ENCODE measurements at regions not wholly inside any gene's neighbourhood (a gene's known extent, or its start where the extent isn't known, plus 50 kb on each side); places are given as distances from the start of the nearest gene placed in this dataset.

DNA sequence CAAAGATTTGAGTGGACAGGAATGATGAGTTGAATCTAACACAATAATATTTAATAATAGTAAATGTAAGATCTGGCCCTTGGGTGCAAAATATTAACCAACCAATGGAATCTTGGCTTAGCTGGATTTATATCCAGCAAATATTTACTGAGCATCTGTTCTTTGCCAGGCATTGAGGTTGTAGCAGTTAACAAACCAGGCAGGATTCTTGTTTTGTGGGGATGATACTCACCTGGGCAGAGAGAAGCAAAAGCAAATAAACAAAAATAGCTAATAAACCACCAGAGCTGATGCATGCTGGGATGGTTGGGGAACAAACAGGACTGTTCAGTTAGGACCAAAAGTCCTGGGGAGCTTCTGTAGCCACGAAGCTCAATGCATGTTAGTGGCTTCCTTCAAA, 84.1 kb upstream of the CDH13 start:
- no peak for DNase-seq (ENCODE audit: low spot score in 2 of 2)
- H3K36me3 ChIP-seq: no peaks in the 10 kb centered on the region
- H3K27me3 ChIP-seq: peaks cover 15% of the 10 kb centered on the region
- TF ChIP-seq POLR2AphosphoS5 (IDR thresholded peaks at IDR 0.05) (no peak), POLR2A (IDR thresholded peaks at IDR 0.05) (no peak), EP300 (IDR thresholded peaks at IDR 0.05) (no peak)
- TF ChIP-seq, protein P1, sequence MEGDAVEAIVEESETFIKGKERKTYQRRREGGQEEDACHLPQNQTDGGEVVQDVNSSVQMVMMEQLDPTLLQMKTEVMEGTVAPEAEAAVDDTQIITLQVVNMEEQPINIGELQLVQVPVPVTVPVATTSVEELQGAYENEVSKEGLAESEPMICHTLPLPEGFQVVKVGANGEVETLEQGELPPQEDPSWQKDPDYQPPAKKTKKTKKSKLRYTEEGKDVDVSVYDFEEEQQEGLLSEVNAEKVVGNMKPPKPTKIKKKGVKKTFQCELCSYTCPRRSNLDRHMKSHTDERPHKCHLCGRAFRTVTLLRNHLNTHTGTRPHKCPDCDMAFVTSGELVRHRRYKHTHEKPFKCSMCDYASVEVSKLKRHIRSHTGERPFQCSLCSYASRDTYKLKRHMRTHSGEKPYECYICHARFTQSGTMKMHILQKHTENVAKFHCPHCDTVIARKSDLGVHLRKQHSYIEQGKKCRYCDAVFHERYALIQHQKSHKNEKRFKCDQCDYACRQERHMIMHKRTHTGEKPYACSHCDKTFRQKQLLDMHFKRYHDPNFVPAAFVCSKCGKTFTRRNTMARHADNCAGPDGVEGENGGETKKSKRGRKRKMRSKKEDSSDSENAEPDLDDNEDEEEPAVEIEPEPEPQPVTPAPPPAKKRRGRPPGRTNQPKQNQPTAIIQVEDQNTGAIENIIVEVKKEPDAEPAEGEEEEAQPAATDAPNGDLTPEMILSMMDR (IDR thresholded peaks at IDR 0.05): no peak
- H3K4me1 ChIP-seq: no peaks in the 10 kb centered on the region
- WGBS: 71% methylated on average over 1 of the region's 1 CpG
- H3K9me3 ChIP-seq: no peaks in the 10 kb centered on the region
- H3K4me3 ChIP-seq: no peak overlapping the region
- H3K27ac ChIP-seq: no peak overlapping the region

DNA sequence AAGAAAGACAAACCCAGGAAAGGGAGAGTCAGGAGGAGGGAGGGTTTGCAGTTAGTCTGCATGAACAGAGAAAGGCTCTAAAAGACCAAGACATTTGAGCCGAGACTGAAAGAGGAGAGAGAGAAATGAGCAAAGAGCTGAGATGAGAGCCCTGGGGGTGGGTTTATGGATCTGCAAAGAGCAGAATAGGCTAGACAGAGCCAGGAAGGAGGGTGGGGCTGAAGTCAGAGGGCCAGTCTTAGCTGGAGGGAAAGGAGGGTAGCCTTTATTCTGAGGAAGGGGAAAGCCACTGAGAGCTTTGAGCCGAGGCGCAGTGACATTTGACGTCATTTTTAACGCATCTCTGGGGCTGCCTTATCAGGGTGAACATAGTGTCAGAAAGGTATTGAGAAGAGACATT, 85.7 kb upstream of the CDH13 start:
- DNase-seq (ENCODE audit: low spot score in 2 of 2): no peak
- Histone ChIP-seq H3K4me3 (no peak overlapping the region), H3K36me3 (no peaks in the 10 kb centered on the region), H3K27ac (no peak overlapping the region), H3K27me3 (peaks cover 15% of the 10 kb centered on the region), H3K4me1 (no peaks in the 10 kb centered on the region), H3K9me3 (no peaks in the 10 kb centered on the region)
- WGBS: 61% methylated on average over 5 of the region's 5 CpGs
- TF ChIP-seq, protein P1 (IDR thresholded peaks at IDR 0.05): no peak
- TF ChIP-seq POLR2A (IDR thresholded peaks at IDR 0.05) (no peak), POLR2AphosphoS5 (IDR thresholded peaks at IDR 0.05) (no peak), EP300 (IDR thresholded peaks at IDR 0.05) (no peak)

DNA sequence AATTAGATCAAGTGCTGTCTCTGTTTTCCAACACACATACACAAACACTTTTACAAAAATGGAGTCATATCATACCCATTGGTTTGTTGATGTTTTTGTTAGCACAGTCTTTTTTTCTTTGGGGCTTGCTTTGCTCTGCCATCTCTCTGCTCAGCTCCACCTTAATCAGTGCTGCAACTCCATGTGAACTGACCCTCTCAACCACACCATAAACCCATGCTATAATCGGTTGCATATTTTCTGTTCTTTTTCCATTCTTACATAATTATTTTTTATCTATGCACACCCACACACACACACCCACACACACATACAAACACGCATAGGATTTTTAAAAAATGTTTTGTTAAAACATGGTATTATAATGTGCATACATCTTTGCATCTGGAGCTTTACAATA, 91.0 kb upstream of the CDH13 start:
- Histone ChIP-seq H3K36me3 (no peaks in the 10 kb centered on the region), H3K4me1 (no peaks in the 10 kb centered on the region), H3K4me3 (no peak overlapping the region), H3K27ac (no peak overlapping the region), H3K27me3 (no peaks in the 10 kb centered on the region), H3K9me3 (no peaks in the 10 kb centered on the region)
- WGBS: 43% methylated on average over 2 of the region's 2 CpGs
- no peak for DNase-seq (ENCODE audit: low spot score in 2 of 2)
- TF ChIP-seq POLR2AphosphoS5 (IDR thresholded peaks at IDR 0.05): no peak
- no peak for TF ChIP-seq EP300 (IDR thresholded peaks at IDR 0.05)
- TF ChIP-seq, protein P1 (IDR thresholded peaks at IDR 0.05): no peak
- TF ChIP-seq POLR2A (IDR thresholded peaks at IDR 0.05): no peak

DNA sequence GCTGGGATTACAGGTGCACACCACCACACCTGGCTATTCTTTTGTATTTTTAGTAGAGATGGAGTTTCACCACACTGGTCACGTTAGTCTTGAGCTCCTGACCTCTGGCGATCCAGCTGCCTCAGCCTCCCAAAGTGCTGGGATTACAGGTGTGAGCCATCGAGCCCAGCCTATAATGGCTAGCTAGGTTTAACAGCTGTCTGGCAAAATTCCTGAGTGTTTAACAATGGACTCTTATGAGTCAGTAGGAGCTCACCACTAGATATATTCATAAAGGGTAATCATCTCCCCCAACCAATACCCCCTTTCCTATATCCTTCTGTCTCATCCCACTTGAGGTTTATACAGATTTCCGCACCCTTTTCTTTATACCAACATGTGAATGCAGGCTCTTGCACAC, 91.5 kb upstream of the CDH13 start:
- Histone ChIP-seq H3K4me3 (no peak overlapping the region), H3K27me3 (no peaks in the 10 kb centered on the region), H3K9me3 (no peaks in the 10 kb centered on the region), H3K36me3 (no peaks in the 10 kb centered on the region), H3K27ac (no peak overlapping the region), H3K4me1 (no peaks in the 10 kb centered on the region)
- no peak for TF ChIP-seq POLR2AphosphoS5 (IDR thresholded peaks at IDR 0.05)
- no peak for TF ChIP-seq EP300 (IDR thresholded peaks at IDR 0.05)
- TF ChIP-seq, protein P1 (IDR thresholded peaks at IDR 0.05): no peak
- TF ChIP-seq POLR2A (IDR thresholded peaks at IDR 0.05): no peak
- no peak for DNase-seq (ENCODE audit: low spot score in 2 of 2)
- 76% methylated on average over 4 of the region's 4 CpGs for WGBS

DNA sequence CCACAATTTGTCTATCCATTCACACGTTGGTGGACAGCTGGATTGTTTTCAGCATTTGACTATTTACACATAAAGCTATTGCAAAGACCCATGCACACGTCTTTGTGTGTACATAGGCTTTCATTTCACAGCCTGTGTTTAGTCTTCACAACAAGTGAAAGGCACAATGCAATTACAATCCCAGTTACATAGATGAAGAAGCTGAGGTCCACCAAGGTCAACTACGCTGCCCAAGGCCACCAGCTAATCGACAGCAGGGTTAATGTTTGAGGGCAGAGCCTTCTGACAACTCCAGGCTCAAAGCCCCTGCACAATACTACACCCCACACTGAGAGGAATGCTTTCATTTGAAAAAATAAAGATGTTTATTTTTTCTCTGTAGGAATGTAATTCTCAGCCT, 93.6 kb upstream of the CDH13 start:
- Histone ChIP-seq H3K4me1 (no peaks in the 10 kb centered on the region), H3K4me3 (no peak overlapping the region), H3K9me3 (no peaks in the 10 kb centered on the region), H3K27ac (no peak overlapping the region), H3K36me3 (no peaks in the 10 kb centered on the region), H3K27me3 (no peaks in the 10 kb centered on the region)
- TF ChIP-seq, protein P1 (IDR thresholded peaks at IDR 0.05): no peak
- TF ChIP-seq POLR2AphosphoS5 (IDR thresholded peaks at IDR 0.05) (no peak), POLR2A (IDR thresholded peaks at IDR 0.05) (no peak), EP300 (IDR thresholded peaks at IDR 0.05) (no peak)
- WGBS: 64% methylated on average over 4 of the region's 4 CpGs
- no peak for DNase-seq (ENCODE audit: low spot score in 2 of 2)

Measured in suprapubic skin (tissue), 4 donors.